Dendritic cell treated with granulocyte-macrophage colony-stimulating factor and Interleukin-4, amounts not matched to agents 40 ng/mL and 50 ng/mL, for 4 days (primary cell): ENCODE measurements at regions not wholly inside any gene's neighbourhood (a gene's known extent, or its start where the extent isn't known, plus 50 kb on each side); places are given as distances from the start of the nearest gene placed in this dataset.

Experiments used
- H3K27ac Mint-ChIP-seq: one replicate; pipeline ENCODE4 v1.8.0; 2022; ENCODE audit warnings: mild to moderate bottlenecking, mixed read lengths
- H3K27me3 Mint-ChIP-seq: one replicate; pipeline ENCODE4 v1.8.0; 2022; ENCODE audit warnings: mild to moderate bottlenecking, mixed read lengths
- H3K36me3 Mint-ChIP-seq: one replicate; pipeline ENCODE4 v1.8.0; 2022; ENCODE audit warnings: low read depth, mixed read lengths
- H3K4me1 Mint-ChIP-seq: one replicate; pipeline ENCODE4 v1.8.0; 2022; ENCODE audit warnings: low read depth, mixed read lengths
- H3K4me3 Mint-ChIP-seq: one replicate; pipeline ENCODE4 v1.8.0; 2022; ENCODE audit warnings: mild to moderate bottlenecking, moderate library complexity, mixed read lengths
- H3K9me3 Mint-ChIP-seq: one replicate; pipeline ENCODE4 v1.8.0; 2022; ENCODE audit warnings: mixed read lengths
- intact Hi-C: fragments of 100-400 bp; cut with micrococcal nuclease; formaldehyde crosslinking; loops from one replicate; pipeline ENCODE4 v1.15.0; 2022

DNA sequence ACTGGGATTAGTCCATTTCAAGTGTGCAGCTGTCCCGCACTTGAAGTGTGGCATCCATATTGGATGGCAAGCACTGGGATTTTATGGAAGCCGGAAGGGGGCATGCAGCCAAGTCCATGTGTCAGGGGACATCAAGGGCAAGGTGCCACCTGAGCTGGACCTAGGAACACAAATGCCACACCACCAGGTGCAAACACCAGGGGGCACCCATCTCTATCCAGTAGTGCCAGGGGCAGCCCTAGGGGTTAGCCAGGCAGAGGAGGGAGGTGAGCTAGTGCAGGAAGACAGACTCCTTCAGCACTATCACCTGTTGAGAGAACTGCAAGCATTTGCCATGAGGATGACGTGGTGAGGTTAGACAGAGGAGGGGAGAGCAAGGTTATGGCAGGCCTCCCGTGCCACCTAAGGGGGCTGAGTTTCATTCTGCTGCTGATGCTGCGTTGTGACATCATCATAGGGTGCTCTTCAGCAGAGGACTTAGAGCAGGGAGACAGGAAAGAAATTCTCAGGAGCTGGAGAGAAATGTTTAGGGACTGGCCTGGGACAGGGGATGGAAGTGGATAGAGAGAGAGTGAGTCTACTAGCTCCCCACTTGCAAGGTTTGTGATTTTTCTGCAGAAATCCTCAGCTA is 192.6 kb upstream of the SLC24A3 start:
- peaks cover 25% of the 10 kb centered on the region for H3K4me1 Mint-ChIP-seq
- intact Hi-C loops, result no loop called here
- H3K27ac Mint-ChIP-seq, result no peak overlapping the region
- no peaks in the 10 kb centered on the region for H3K36me3 Mint-ChIP-seq
- no peaks in the 10 kb centered on the region for H3K27me3 Mint-ChIP-seq
- no peak overlapping the region for H3K4me3 Mint-ChIP-seq
- H3K9me3 Mint-ChIP-seq, result no peaks in the 10 kb centered on the region

DNA sequence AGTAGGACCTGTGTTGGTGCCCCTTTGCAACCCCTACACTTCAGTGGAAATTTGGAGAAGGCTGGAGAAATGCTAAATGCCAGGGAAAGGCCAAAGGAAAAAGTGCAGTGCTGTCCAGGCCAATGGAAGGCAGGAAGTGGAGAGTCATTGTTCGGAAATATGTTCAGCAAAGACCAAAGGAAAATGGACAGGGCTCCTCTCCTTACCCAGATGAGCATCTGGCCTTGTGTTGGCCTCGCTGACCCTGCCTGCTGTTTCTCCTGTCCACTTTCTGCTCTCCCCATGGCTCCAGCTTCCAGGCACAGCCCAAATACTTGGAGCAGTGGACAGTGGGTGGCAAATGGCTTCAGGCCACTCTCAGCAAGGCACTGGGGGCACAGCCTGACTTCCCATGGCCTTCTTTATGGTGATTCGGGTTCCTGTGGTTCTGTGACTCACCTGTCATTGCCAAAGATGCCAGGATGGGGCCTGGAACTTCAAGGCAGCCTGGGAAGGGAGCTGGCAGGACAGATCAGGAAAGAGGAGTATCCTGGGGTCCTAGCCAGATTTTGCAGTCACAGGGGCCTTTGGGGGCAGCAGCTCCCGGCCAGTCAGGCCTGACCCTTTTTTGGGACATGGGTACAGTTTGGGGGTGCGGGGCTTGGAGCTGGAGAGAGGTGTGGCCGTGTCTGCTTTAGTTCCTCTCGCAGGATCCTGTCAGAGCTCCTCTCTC is 190.9 kb upstream of the SLC24A3 start:
- Mint-ChIP-seq H3K27me3 (no peaks in the 10 kb centered on the region), H3K4me3 (no peak overlapping the region), H3K4me1 (peaks cover 10% of the 10 kb centered on the region), H3K27ac (no peak overlapping the region), H3K9me3 (no peaks in the 10 kb centered on the region), H3K36me3 (no peaks in the 10 kb centered on the region)
- intact Hi-C loops, result no loop called here

DNA sequence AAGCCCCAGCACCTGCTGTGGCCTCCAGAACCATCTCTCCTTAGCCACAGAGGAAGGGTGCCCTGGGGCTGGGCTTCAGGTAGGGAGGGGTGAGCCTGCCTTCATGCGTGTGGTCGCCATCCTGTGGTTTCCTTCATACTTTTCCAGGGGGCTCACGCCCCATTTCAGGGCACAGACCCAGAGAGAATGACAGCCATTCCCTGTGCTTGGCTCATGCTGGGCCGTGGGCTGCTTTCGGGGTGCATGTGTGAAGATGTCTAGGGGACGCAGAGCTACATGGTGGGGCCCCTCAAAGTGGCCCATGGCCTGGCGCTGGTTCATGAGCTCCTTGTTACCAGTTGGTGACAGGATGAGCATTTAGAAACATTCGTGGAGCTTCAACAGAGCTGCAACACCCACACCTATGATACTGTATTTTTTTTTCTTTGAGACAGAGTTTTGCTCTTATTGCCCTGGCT is 190.3 kb upstream of the SLC24A3 start:
- no peaks in the 10 kb centered on the region for H3K9me3 Mint-ChIP-seq
- no peaks in the 10 kb centered on the region for H3K36me3 Mint-ChIP-seq
- no peak overlapping the region for H3K27ac Mint-ChIP-seq
- peaks cover 7% of the 10 kb centered on the region for H3K4me1 Mint-ChIP-seq
- intact Hi-C loops, result no loop called here
- no peak overlapping the region for H3K4me3 Mint-ChIP-seq
- no peaks in the 10 kb centered on the region for H3K27me3 Mint-ChIP-seq

DNA sequence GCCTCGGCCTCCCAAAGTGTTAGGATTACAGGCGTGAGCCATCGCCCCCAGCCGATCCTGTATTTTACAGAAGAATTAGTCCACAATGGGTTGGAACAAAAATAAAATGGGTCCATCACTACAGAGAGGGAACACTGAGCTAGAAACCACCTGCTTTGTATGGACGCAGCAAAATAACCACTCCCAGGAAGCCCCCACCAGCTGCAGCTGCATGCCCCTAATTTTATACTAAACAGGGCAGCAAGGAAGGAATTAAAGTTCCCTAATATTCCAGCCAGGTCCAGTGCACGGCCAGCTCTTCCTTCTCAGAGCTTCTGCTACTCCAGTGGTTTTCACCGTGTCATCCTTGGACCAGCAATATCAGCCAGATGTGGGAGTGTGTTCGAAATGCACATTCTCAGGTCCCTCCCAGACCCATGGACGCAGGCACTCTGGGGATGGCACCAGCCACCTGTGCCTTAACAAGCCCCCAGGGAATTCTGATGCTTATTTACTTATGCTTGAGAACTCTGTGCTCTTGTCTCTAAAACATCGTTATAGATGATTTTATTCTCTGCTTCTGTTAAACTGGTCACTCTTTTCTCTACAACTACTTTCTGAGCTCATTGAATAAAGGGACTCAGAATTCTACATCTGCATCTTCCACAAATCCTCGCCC is 189.5 kb upstream of the SLC24A3 start:
- Mint-ChIP-seq H3K9me3 (no peaks in the 10 kb centered on the region), H3K4me3 (no peak overlapping the region), H3K36me3 (no peaks in the 10 kb centered on the region), H3K27ac (no peak overlapping the region), H3K4me1 (no peaks in the 10 kb centered on the region), H3K27me3 (no peaks in the 10 kb centered on the region)
- intact Hi-C loops, result no loop called here

DNA sequence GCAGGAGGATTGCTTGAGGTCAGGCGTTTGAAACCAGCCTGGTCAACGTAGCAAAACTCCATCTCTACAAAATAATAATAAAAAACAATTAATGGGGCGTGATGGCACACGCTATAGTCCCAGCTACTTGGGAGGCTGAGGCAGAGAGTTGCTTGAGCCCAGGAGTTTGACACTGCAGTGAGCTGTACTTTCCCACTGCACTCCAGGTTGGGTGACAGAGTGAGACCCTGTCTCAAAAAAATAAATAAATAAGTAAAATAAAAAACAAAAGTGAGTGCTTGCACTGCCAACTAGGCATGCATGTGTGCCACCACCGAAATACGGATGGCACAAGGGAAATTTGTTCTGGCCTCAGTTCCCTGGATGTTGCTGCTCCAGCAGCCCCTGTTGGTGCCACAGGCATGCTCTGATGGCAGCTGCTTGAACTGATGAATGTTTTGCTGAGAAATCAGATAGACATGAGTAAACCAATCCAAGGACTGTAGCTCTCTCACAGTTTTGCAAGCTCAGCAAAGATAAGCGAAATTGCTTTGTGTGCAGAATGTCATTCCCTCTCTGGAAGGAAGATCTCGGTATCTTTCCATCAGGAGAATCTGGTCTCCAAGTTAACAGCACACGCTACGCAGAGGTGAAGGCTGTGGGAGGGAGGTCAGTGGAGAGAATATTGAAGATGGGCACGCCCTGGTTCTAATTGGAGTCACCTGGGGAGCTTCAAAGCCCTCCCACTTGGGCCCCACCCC is 188.0 kb upstream of the SLC24A3 start:
- Mint-ChIP-seq H3K4me1 (no peaks in the 10 kb centered on the region), H3K36me3 (no peaks in the 10 kb centered on the region)
- intact Hi-C loops, result no loop called here

DNA sequence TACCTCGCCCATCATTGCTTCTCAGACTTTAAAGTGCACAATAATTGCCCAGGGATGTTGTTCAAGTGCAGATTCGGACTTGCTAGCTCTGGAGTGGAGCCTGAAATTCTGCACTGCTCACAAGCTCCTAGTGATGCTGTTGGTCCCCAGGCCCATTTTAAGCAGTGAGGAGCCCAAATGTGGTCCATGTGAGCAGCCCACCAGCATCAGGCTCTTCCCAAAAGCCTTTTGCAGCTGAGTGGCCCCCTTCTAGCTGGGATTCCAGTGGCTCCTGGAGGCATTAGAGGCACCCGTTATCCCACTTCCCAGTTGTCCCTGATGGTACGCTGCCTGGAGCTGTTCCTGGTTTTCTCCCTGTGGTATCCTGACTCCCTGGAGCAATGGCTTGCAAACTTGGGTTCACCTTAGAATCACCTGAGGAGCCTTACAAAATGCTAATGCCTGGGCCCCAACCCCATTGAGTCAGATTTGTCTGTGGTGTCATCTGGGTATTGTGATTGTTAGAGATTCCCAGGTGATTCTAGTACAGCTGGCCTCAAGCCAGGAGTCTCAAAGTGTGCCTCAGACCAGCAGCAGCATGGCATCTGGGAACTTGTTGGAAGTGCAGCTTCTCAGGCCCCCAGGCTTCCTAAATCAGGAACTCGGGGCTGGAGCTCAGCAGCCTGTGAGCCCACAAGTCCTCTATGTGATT is 186.9 kb upstream of the SLC24A3 start:
- Mint-ChIP-seq H3K9me3 (no peaks in the 10 kb centered on the region), H3K4me3 (no peak overlapping the region), H3K27me3 (no peaks in the 10 kb centered on the region), H3K36me3 (no peaks in the 10 kb centered on the region), H3K27ac (no peak overlapping the region), H3K4me1 (no peaks in the 10 kb centered on the region)
- intact Hi-C loops, result no loop called here

More for the DNA sequence above, 188.0 kb upstream of the SLC24A3 start:
- Mint-ChIP-seq H3K27me3 (no peaks in the 10 kb centered on the region), H3K4me3 (no peak overlapping the region), H3K9me3 (no peaks in the 10 kb centered on the region), H3K27ac (no peak overlapping the region)

DNA sequence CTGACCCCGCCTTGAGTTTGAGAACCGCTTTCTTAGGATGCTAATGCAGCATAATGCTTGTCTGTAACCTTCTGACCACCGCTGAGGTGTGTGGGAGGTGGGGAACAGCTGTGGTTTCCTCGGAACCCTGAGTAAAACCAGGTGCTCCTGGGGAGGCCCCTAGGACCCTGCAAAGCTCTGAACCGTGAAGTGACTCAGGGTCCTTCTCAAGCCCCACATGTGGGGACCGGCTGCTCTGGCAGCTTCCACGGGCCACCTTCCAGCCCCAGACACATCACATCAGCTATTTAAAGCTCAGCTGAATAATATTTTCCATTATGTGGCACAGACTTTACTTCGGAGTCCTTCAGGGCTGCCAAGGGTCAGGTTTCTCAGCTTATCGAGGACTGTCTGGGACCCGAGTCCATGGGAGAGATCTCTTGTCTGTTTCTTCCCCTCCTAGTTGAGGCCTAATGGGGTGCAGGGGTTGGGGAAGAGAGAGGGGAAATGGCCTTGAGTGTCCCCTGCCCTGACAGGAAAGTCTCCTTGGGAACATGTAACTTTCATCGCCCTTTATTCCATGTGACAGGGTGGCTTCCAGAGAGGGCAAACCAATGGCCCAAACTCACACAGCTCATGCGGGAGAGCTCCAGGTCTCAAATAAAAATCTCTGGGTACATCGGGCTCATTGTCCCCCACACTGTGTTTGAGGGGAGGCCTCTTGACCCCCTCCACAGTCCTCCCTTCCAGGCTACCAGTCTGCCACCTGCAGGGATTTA is 186.1 kb upstream of the SLC24A3 start:
- intact Hi-C loops, result no loop called here
- Mint-ChIP-seq H3K27ac (no peak overlapping the region), H3K36me3 (no peaks in the 10 kb centered on the region), H3K4me1 (no peaks in the 10 kb centered on the region), H3K27me3 (no peaks in the 10 kb centered on the region), H3K4me3 (no peak overlapping the region), H3K9me3 (no peaks in the 10 kb centered on the region)

DNA sequence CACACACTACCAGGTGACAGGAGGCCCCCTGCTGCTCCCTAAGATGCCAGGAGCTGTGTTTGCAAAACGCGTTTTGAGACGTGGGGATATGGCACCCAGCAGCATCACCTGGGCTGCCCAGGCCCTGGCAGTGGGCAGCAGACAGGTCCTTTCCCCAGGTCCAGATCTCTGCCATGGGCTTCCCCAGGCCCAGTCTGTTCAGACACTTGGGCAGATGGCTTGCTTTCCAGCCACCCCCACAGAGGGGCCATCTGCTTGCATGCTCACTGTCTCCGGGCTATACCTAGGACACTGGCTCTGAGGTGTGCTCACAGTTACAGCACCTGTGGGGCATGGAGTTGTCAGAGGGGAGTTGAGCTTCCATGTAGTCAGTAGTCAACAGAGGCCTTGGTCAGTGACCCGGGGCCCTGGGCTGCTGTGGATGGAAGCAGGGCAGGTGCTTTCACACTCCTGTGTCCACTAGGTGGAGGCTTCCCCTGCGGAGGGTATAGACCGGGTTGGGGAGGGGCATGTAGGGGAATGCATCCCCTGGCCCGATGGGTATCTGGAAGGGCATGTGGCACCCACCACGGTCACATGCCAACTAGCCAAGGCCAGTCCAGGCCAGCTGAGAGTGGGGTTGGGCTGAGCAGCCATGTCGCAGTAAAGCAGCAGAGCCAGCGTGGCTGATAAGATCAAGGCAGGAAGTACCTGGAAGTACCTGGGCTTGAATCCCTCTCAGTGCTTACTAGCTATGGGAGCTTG is 185.4 kb upstream of the SLC24A3 start:
- H3K4me1 Mint-ChIP-seq, result no peaks in the 10 kb centered on the region
- no peaks in the 10 kb centered on the region for H3K36me3 Mint-ChIP-seq
- intact Hi-C loops, result no loop called here
- H3K4me3 Mint-ChIP-seq, result no peak overlapping the region
- H3K9me3 Mint-ChIP-seq, result no peaks in the 10 kb centered on the region
- H3K27me3 Mint-ChIP-seq, result no peaks in the 10 kb centered on the region
- no peak overlapping the region for H3K27ac Mint-ChIP-seq

DNA sequence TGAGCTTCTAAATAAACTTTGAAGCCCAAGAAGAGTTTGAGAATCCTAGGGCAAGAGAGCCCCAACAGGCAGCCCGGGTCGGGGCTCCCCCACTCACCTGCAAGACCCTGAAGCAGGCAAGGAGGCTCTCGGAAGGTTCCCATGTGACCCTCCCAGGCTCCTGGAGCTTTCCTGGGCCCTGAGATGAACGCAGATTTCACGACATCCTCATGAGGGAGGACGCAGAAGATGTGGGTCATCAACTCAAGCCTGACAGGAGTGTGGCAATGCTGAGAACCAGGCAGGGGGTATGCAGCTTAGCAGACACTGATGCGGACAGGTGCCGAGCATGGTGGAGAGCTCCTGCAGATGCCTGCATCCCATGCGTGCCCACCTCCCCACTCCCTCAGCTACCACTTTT is 184.5 kb upstream of the SLC24A3 start:
- Mint-ChIP-seq H3K27ac (no peak overlapping the region), H3K9me3 (no peaks in the 10 kb centered on the region), H3K4me1 (no peaks in the 10 kb centered on the region), H3K4me3 (no peak overlapping the region), H3K27me3 (no peaks in the 10 kb centered on the region), H3K36me3 (no peaks in the 10 kb centered on the region)
- intact Hi-C loops, result no loop called here

DNA sequence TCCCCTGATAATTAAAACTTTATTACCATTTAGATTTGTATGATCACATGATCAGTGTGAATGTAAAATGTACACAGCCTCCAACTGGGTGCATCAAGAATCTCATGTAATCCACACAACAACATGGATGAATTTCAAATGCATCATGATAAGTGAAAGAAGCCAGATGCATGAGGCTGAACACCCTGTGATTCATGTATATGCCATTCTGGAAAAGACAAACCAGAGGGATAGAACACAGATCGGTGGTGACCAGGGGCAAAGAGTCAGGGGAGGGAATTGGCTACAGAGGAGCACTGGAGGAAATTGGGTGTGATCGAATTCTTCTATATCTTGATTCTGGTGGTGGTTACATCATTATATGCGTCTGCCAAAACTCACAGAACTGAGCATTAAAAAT is 170.7 kb upstream of the SLC24A3 start:
- H3K27ac Mint-ChIP-seq, result no peak overlapping the region
- no peaks in the 10 kb centered on the region for H3K27me3 Mint-ChIP-seq
- H3K4me3 Mint-ChIP-seq, result no peak overlapping the region
- H3K36me3 Mint-ChIP-seq, result no peaks in the 10 kb centered on the region
- intact Hi-C loops, result no loop called here
- no peaks in the 10 kb centered on the region for H3K9me3 Mint-ChIP-seq
- no peaks in the 10 kb centered on the region for H3K4me1 Mint-ChIP-seq

DNA sequence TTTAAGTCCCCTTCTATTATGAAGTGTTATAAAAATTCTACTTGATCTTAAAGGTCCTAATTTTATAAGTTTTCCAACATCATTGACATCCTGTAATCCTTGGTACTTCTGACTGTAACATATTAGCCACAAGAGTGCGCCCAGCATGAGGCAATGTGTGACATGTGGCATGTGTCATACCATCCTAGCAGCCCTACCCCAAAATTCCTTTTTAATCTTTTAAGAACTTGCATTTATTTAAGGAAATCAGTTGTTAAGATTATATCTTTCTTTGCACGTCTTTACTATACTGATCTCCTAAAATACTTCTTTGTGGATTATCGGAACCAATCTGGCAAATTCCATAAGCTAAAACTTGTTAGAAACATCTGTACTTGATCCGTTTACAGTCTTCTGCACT is 167.1 kb upstream of the SLC24A3 start:
- intact Hi-C loops, result no loop called here
- no peaks in the 10 kb centered on the region for H3K27me3 Mint-ChIP-seq

DNA sequence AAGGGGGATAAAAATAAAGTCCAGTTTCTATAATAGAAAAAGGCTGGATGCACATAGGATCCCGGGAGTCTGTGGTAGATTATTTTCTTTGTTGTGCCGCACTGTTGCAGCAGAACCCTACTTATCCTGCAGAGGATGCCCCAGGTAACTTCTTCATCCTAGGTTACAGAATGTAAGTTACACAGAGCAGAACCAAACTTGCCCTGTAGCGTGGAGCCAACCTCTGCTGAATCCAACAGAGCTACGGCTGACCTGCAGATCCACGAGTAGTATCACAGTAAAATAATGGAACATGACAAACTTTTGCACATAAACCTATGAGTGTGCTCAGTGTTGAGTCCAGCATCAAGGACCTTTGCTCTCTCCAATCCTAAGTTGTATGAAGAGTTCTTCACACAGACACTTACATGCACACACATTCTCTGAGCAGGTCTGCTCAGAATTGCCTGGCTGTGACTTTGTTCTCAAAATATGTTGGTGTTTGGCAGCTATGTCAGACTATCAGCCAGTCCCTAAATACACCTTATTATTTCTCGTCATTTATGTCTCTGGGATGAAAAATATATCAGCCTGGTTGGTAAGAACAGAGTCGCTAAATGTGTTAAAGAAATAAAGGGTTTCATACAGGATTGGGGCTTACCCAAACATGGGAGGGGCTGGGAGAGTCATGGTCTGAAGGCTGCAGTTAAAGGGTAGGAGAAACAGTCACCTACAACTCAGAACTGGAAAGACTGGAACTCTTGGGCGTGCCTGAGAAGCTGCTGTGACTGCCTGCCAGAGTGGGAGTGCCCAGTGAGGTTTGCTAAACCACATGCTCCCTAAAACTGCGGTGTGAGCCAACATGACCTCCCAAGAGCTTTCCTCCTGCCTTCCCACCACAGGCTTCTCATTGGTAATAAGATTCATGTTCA is 165.1 kb upstream of the SLC24A3 start:
- intact Hi-C loops, result no loop called here
- no peaks in the 10 kb centered on the region for H3K36me3 Mint-ChIP-seq
- no peak overlapping the region for H3K4me3 Mint-ChIP-seq
- H3K27me3 Mint-ChIP-seq, result no peaks in the 10 kb centered on the region
- no peaks in the 10 kb centered on the region for H3K4me1 Mint-ChIP-seq
- H3K9me3 Mint-ChIP-seq, result no peaks in the 10 kb centered on the region
- H3K27ac Mint-ChIP-seq, result no peak overlapping the region

More for the DNA sequence above, 167.1 kb upstream of the SLC24A3 start:
- Mint-ChIP-seq H3K4me3 (no peak overlapping the region), H3K36me3 (no peaks in the 10 kb centered on the region), H3K9me3 (no peaks in the 10 kb centered on the region), H3K4me1 (no peaks in the 10 kb centered on the region), H3K27ac (no peak overlapping the region)
